Sigmoid colon (tissue), 6 donors: ENCODE measurements at regions not wholly inside any gene's neighbourhood (a gene's known extent, or its start where the extent isn't known, plus 50 kb on each side); places are given as distances from the start of the nearest gene placed in this dataset.
"Not testable (repeated sequence)": the region's sequence is repeated elsewhere in the genome, so short reads cannot be mapped to it uniquely, and the experiment has no call there.

Experiments used
- DNase-seq: peaks from one replicate; pipeline ENCODE4 v3.0.0-alpha.2; 2019
- H3K27ac ChIP-seq, 4 donors: fragments of 200-600 bp; sonication (generic); one replicate each; pipeline ENCODE4 v1.5.1; 2016 to 2019; ENCODE audit warnings: mild to moderate bottlenecking in 1 of 4
- H3K27me3 ChIP-seq, 3 donors: fragments of 200-600 bp; sonication (generic); one replicate each; pipeline ENCODE4 v1.5.1; 2019; ENCODE audit warnings: mild to moderate bottlenecking in 1 of 3
- H3K36me3 ChIP-seq, 4 donors: fragments of 200-600 bp; sonication (generic); one replicate each; pipeline ENCODE4 v1.5.1; 2016 to 2019
- H3K4me1 ChIP-seq, 4 donors: fragments of 200-600 bp; sonication (generic); one replicate each; pipeline ENCODE4 v1.5.1; 2017 to 2019
- H3K4me3 ChIP-seq, 4 donors: fragments of 200-600 bp; sonication (generic); one replicate each; pipeline ENCODE4 v1.5.1; 2017 to 2019; ENCODE audit warnings: mild to moderate bottlenecking in 2 of 4, moderate library complexity in 1 of 4
- H3K9me3 ChIP-seq, 4 donors: fragments of 200-600 bp in 3 of 4; sonication (generic) in 3 of 4; one replicate each; pipeline versions ENCODE4 v1.5.1 to v1.6.1; 2013 to 2019
- CTCF ChIP-seq, 4 experiments: fragments of 450-650 bp in 3 of 4; fragments of 200-600 bp in 1 of 4; IDR thresholded peaks; one replicate each; pipeline ENCODE4 v1.5.1; 2016 to 2019; ENCODE audit warnings: antibody characterized with exemption in 4 of 4, mild to moderate bottlenecking in 3 of 4, moderate library complexity in 2 of 4
- EP300 ChIP-seq, 4 donors: sonication (generic); formaldehyde crosslinking; IDR thresholded peaks; one replicate each; pipeline ENCODE4 v1.6.1; 2017; ENCODE audit warnings: antibody characterized with exemption in 4 of 4
- POLR2A ChIP-seq, 2 donors: fragments of 450-650 bp; IDR thresholded peaks; one replicate each; pipeline ENCODE4 v1.6.1; 2016; ENCODE audit warnings: antibody characterized with exemption in 2 of 2, mild to moderate bottlenecking in 2 of 2, moderate library complexity in 2 of 2
- POLR2AphosphoS5 ChIP-seq, 4 donors: sonication (generic); formaldehyde crosslinking; IDR thresholded peaks; one replicate each; pipeline ENCODE4 v1.6.1; 2017; ENCODE audit warnings: antibody characterized with exemption in 4 of 4
- WGBS, 2 donors: extraction: QIAGEN DNeasy Blood & Tissue Kit; methylation state at CpG; one replicate each; pipeline ENCODE4 v1.1.7; 2013; 5-methylcytosine and 5-hydroxymethylcytosine counted together
- intact Hi-C: fragments of 100-400 bp; cut with DNase I; formaldehyde crosslinking; loops from one replicate; pipeline ENCODE4 v1.15.1; 2023
- donor health status: healthy with polysubstance abuse.
- donor health status: healthy.

DNA sequence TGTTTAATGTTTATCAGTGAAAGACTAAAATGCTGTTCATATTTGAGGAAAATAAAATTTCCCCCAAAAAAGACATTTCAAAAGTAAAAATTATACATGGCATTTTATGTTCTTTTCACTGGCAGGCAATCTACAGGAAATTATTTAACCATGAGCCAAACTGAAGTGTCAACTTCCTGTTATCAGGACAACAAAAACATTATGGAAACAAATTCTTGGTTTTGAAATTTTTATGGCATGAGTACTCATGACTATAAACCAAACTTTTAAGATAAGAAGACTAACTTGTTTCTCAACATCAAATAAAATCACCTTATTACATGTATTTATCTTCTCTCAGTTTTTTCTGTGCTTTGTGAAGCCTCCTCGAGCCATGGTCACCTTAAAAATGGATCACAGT lies 698.6 kb downstream of the LTN1 start:
- intact Hi-C loops: no loop called here
- Histone ChIP-seq H3K4me3 (no peak overlapping the region), H3K9me3 (peaks cover 0 to 8% (median under 1%) of the 10 kb centered on the region in 4 donors), H3K4me1 (no peaks in the 10 kb centered on the region), H3K27me3 (no peaks in the 10 kb centered on the region), H3K36me3 (no peaks in the 10 kb centered on the region), H3K27ac (no peak overlapping the region)
- TF ChIP-seq EP300 (IDR thresholded peaks at IDR 0.05) (no peak), POLR2AphosphoS5 (IDR thresholded peaks at IDR 0.05) (no peak), POLR2A (IDR thresholded peaks at IDR 0.05) (no peak), CTCF (IDR thresholded peaks at IDR 0.05) (no peak)
- DNase-seq: no peak
- WGBS, 2 donors: 15 to 57% methylated on average over 1 of the region's 1 CpG

GRCh38 chr21:28283641-28284490 lies 708.8 kb downstream of the LTN1 start:
- no peaks in the 10 kb centered on the region for H3K36me3 ChIP-seq
- WGBS, 2 donors: 13 to 27% methylated on average over 4 of the region's 4 CpGs
- no peak for TF ChIP-seq POLR2A (IDR thresholded peaks at IDR 0.05)
- TF ChIP-seq EP300 (IDR thresholded peaks at IDR 0.05): no peak
- no peak for TF ChIP-seq POLR2AphosphoS5 (IDR thresholded peaks at IDR 0.05)
- TF ChIP-seq CTCF (IDR thresholded peaks at IDR 0.05): no peak
- H3K27me3 ChIP-seq: no peaks in the 10 kb centered on the region
- peak overlapping the region in 1 of 4 donors; percentile 45 for H3K27ac ChIP-seq
- DNase-seq: no peak
- peaks cover 0 to 11% (median 9%) of the 10 kb centered on the region in 4 donors for H3K4me1 ChIP-seq
- H3K9me3 ChIP-seq: peaks cover 0 to under 1% (median 0%) of the 10 kb centered on the region in 4 donors
- no peak overlapping the region for H3K4me3 ChIP-seq
- intact Hi-C loops: no loop called here

DNA sequence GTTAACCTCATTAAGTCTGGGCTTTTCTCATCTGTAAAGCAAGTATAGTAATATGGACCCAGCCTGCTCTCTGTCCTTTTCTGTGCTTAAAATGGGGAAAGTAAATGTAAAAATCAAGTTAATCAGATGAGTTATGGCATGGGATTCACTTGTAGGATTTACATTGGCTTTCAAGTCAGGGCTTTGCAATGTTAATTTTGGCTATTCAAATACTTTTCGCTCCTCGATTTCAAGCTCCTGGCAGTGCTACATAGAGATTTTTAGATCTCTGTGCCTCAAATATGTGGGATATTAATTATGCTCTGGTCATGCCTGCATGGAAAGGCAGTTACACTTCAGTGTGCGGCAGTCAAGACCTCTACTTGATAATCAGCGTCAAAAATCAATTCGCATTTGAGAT lies 709.8 kb downstream of the LTN1 start:
- DNase-seq: no peak
- peaks cover 0 to 11% (median 9%) of the 10 kb centered on the region in 4 donors for H3K4me1 ChIP-seq
- 88 to 95% methylated on average over 5 of the region's 5 CpGs for WGBS, 2 donors
- intact Hi-C loops: no loop called here
- H3K4me3 ChIP-seq: no peak overlapping the region
- H3K36me3 ChIP-seq: no peaks in the 10 kb centered on the region
- no peaks in the 10 kb centered on the region for H3K27me3 ChIP-seq
- no peaks in the 10 kb centered on the region for H3K9me3 ChIP-seq
- no peak overlapping the region for H3K27ac ChIP-seq
- TF ChIP-seq POLR2AphosphoS5 (IDR thresholded peaks at IDR 0.05) (no peak), EP300 (IDR thresholded peaks at IDR 0.05) (no peak), CTCF (IDR thresholded peaks at IDR 0.05) (no peak), POLR2A (IDR thresholded peaks at IDR 0.05) (no peak)

GRCh38 chr21:28281357-28281756 lies 711.3 kb downstream of the LTN1 start:
- H3K4me1 ChIP-seq: peaks cover 0 to 11% (median 9%) of the 10 kb centered on the region in 4 donors
- H3K36me3 ChIP-seq, H3K9me3 ChIP-seq, DNase-seq, H3K27me3 ChIP-seq, H3K4me3 ChIP-seq, intact Hi-C loops, H3K27ac ChIP-seq: not testable (repeated sequence)
- 78 to 83% methylated on average over 3 of the region's 3 CpGs for WGBS, 2 donors

GRCh38 chr21:28280611-28281010 lies 712.1 kb downstream of the LTN1 start:
- intact Hi-C loops: no loop called here

DNA sequence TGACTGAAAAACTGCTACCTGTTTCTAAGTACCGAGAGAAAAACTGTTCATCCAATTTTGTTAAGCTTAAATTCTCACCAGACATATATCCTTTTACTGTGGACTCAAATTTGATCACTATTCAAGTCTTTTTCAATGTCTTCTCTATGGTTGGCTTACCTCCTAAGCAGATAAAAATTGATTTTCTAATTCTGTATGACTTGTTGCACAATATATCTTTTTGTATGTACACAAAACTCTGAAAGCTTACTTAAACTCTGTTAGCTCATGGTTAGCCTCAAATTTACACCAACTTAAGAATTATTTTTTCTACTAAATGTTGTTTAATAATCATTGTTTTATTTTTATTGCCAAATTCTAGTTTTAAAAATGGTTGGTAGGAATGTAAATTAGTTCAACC lies 715.4 kb downstream of the LTN1 start:
- H3K9me3 ChIP-seq: no peaks in the 10 kb centered on the region

More at GRCh38 chr21:28280611-28281010, 712.1 kb downstream of the LTN1 start:
- Histone ChIP-seq H3K4me3 (no peak overlapping the region), H3K4me1 (peaks cover 0 to 11% (median 9%) of the 10 kb centered on the region in 4 donors), H3K27ac (no peak overlapping the region), H3K27me3 (no peaks in the 10 kb centered on the region), H3K9me3 (no peaks in the 10 kb centered on the region), H3K36me3 (no peaks in the 10 kb centered on the region)
- DNase-seq: no peak
- no peak for TF ChIP-seq POLR2A (IDR thresholded peaks at IDR 0.05)

More for the DNA sequence above, 715.4 kb downstream of the LTN1 start:
- WGBS, 2 donors: 87 to 88% methylated on average over 1 of the region's 1 CpG
- H3K4me1 ChIP-seq: no peaks in the 10 kb centered on the region
- intact Hi-C loops: no loop called here
- H3K36me3 ChIP-seq: no peaks in the 10 kb centered on the region
- TF ChIP-seq EP300 (IDR thresholded peaks at IDR 0.05): no peak
- TF ChIP-seq POLR2A (IDR thresholded peaks at IDR 0.05): no peak
- TF ChIP-seq CTCF (IDR thresholded peaks at IDR 0.05): no peak
- TF ChIP-seq POLR2AphosphoS5 (IDR thresholded peaks at IDR 0.05): no peak
- H3K4me3 ChIP-seq: no peak overlapping the region
- no peak overlapping the region for H3K27ac ChIP-seq
- no peak for DNase-seq
- no peaks in the 10 kb centered on the region for H3K27me3 ChIP-seq
